ENCODE measurements at regions not wholly inside any gene's neighbourhood (a gene's known extent, or its start where the extent isn't known, plus 50 kb on each side); places are given as distances from the start of the nearest gene placed in this dataset.

GRCh38 chr14:45400950-45401640 lies 148.1 kb upstream of the MIS18BP1 start:
- no peak overlapping the region for H3K9ac ChIP-seq (ENCODE audit: low read depth, low read length)
- peaks cover 12% of the 10 kb centered on the region; the same call in 1 of the 2 replicates for H3K4me1 ChIP-seq (ENCODE audit: insufficient read depth, low read length)
- H3K27ac ChIP-seq (ENCODE audit: low read length) = no peak overlapping the region
- H3K4me3 ChIP-seq (ENCODE audit: low read length) = peak overlapping the region; percentile 25; the same call in 1 of the 2 replicates
- no peaks in the 10 kb centered on the region for H3K9me3 ChIP-seq (ENCODE audit: insufficient read depth, low read depth, low read length)
- H3K36me3 ChIP-seq (ENCODE audit: insufficient read depth, low read depth, low read length) = no peaks in the 10 kb centered on the region
- H3K27me3 ChIP-seq (ENCODE audit: insufficient read depth, low read length) = no peaks in the 10 kb centered on the region

GRCh38 chr14:45400509-45400908 lies 147.5 kb upstream of the MIS18BP1 start:
- peaks cover 12% of the 10 kb centered on the region; the same call in 1 of the 2 replicates for H3K4me1 ChIP-seq (ENCODE audit: insufficient read depth, low read length)
- H3K4me3 ChIP-seq (ENCODE audit: low read length) = no peak overlapping the region; the same call in 1 of the 2 replicates
- no peak overlapping the region for H3K27ac ChIP-seq (ENCODE audit: low read length)
- H3K36me3 ChIP-seq (ENCODE audit: insufficient read depth, low read depth, low read length) = no peaks in the 10 kb centered on the region
- H3K9me3 ChIP-seq (ENCODE audit: insufficient read depth, low read depth, low read length) = no peaks in the 10 kb centered on the region
- no peak overlapping the region for H3K9ac ChIP-seq (ENCODE audit: low read depth, low read length)
- H3K27me3 ChIP-seq (ENCODE audit: insufficient read depth, low read length) = no peaks in the 10 kb centered on the region

- no peaks in the 10 kb centered on the region for H3K4me1 ChIP-seq (ENCODE audit: insufficient read depth, low read length)
- H3K36me3 ChIP-seq (ENCODE audit: insufficient read depth, low read depth, low read length) = no peaks in the 10 kb centered on the region
These were observed 128.1 kb upstream of the MIS18BP1 start for GRCh38 chr14:45381091-45381490.

GRCh38 chr14:45377166-45377565 lies 124.2 kb upstream of the MIS18BP1 start:
- H3K27ac ChIP-seq (ENCODE audit: low read length) = no peak overlapping the region
- H3K36me3 ChIP-seq (ENCODE audit: insufficient read depth, low read depth, low read length) = no peaks in the 10 kb centered on the region
- peaks cover 6% of the 10 kb centered on the region; the same call in 1 of the 2 replicates for H3K4me1 ChIP-seq (ENCODE audit: insufficient read depth, low read length)
- no peaks in the 10 kb centered on the region for H3K27me3 ChIP-seq (ENCODE audit: insufficient read depth, low read length)
- H3K9ac ChIP-seq (ENCODE audit: low read depth, low read length) = no peak overlapping the region
- no peak overlapping the region for H3K4me3 ChIP-seq (ENCODE audit: low read length)
- no peaks in the 10 kb centered on the region for H3K9me3 ChIP-seq (ENCODE audit: insufficient read depth, low read depth, low read length)

More at GRCh38 chr14:45381091-45381490, 128.1 kb upstream of the MIS18BP1 start:
- H3K9me3 ChIP-seq (ENCODE audit: insufficient read depth, low read depth, low read length) = no peaks in the 10 kb centered on the region; the same call in 1 of the 2 replicates
- no peak overlapping the region for H3K27ac ChIP-seq (ENCODE audit: low read length)
- no peak overlapping the region for H3K4me3 ChIP-seq (ENCODE audit: low read length)
- no peak overlapping the region for H3K9ac ChIP-seq (ENCODE audit: low read depth, low read length)
- H3K27me3 ChIP-seq (ENCODE audit: insufficient read depth, low read length) = no peaks in the 10 kb centered on the region

- peaks cover 18% of the 10 kb centered on the region; the same call in 1 of the 2 replicates for H3K4me1 ChIP-seq (ENCODE audit: insufficient read depth, low read length)
- no peaks in the 10 kb centered on the region for H3K27me3 ChIP-seq (ENCODE audit: insufficient read depth, low read length)
- H3K9ac ChIP-seq (ENCODE audit: low read depth, low read length) = no peak overlapping the region
- no peaks in the 10 kb centered on the region for H3K9me3 ChIP-seq (ENCODE audit: insufficient read depth, low read depth, low read length)
- no peaks in the 10 kb centered on the region for H3K36me3 ChIP-seq (ENCODE audit: insufficient read depth, low read depth, low read length)
- H3K4me3 ChIP-seq (ENCODE audit: low read length) = no peak overlapping the region
- H3K27ac ChIP-seq (ENCODE audit: low read length) = no peak overlapping the region
These were observed 120.9 kb upstream of the MIS18BP1 start for GRCh38 chr14:45373877-45374276.

GRCh38 chr14:45364565-45365156 lies 111.7 kb upstream of the MIS18BP1 start:
- H3K27ac ChIP-seq (ENCODE audit: low read length) = no peak overlapping the region
- H3K36me3 ChIP-seq (ENCODE audit: insufficient read depth, low read depth, low read length) = no peaks in the 10 kb centered on the region
- H3K9ac ChIP-seq (ENCODE audit: low read depth, low read length) = no peak overlapping the region
- H3K9me3 ChIP-seq (ENCODE audit: insufficient read depth, low read depth, low read length) = no peaks in the 10 kb centered on the region
- H3K4me1 ChIP-seq (ENCODE audit: insufficient read depth, low read length) = peaks cover under 1% of the 10 kb centered on the region; the same call in 1 of the 2 replicates
- H3K27me3 ChIP-seq (ENCODE audit: insufficient read depth, low read length) = no peaks in the 10 kb centered on the region
- no peak overlapping the region for H3K4me3 ChIP-seq (ENCODE audit: low read length)

GRCh38 chr14:45362505-45362904 lies 109.5 kb upstream of the MIS18BP1 start:
- H3K9me3 ChIP-seq (ENCODE audit: insufficient read depth, low read depth, low read length) = no peaks in the 10 kb centered on the region
- H3K27ac ChIP-seq (ENCODE audit: low read length) = no peak overlapping the region

GRCh38 chr14:45361727-45362126 lies 108.7 kb upstream of the MIS18BP1 start:
- H3K4me3 ChIP-seq (ENCODE audit: low read length) = no peak overlapping the region
- H3K9me3 ChIP-seq (ENCODE audit: insufficient read depth, low read depth, low read length) = no peaks in the 10 kb centered on the region
- no peaks in the 10 kb centered on the region for H3K4me1 ChIP-seq (ENCODE audit: insufficient read depth, low read length)
- H3K36me3 ChIP-seq (ENCODE audit: insufficient read depth, low read depth, low read length) = no peaks in the 10 kb centered on the region
- no peak overlapping the region for H3K9ac ChIP-seq (ENCODE audit: low read depth, low read length)
- H3K27me3 ChIP-seq (ENCODE audit: insufficient read depth, low read length) = no peaks in the 10 kb centered on the region
- no peak overlapping the region for H3K27ac ChIP-seq (ENCODE audit: low read length)

More at GRCh38 chr14:45362505-45362904, 109.5 kb upstream of the MIS18BP1 start:
- Histone ChIP-seq H3K4me3 (ENCODE audit: low read length) (no peak overlapping the region), H3K9ac (ENCODE audit: low read depth, low read length) (no peak overlapping the region), H3K27me3 (ENCODE audit: insufficient read depth, low read length) (no peaks in the 10 kb centered on the region), H3K4me1 (ENCODE audit: insufficient read depth, low read length) (no peaks in the 10 kb centered on the region), H3K36me3 (ENCODE audit: insufficient read depth, low read depth, low read length) (no peaks in the 10 kb centered on the region)

GRCh38 chr14:45359746-45360145 lies 106.7 kb upstream of the MIS18BP1 start:
- no peak overlapping the region for H3K9ac ChIP-seq (ENCODE audit: low read depth, low read length)
- H3K36me3 ChIP-seq (ENCODE audit: insufficient read depth, low read depth, low read length) = no peaks in the 10 kb centered on the region
- no peaks in the 10 kb centered on the region for H3K9me3 ChIP-seq (ENCODE audit: insufficient read depth, low read depth, low read length)
- H3K27ac ChIP-seq (ENCODE audit: low read length) = no peak overlapping the region
- no peaks in the 10 kb centered on the region for H3K27me3 ChIP-seq (ENCODE audit: insufficient read depth, low read length)
- no peaks in the 10 kb centered on the region for H3K4me1 ChIP-seq (ENCODE audit: insufficient read depth, low read length)
- no peak overlapping the region for H3K4me3 ChIP-seq (ENCODE audit: low read length)

GRCh38 chr14:45332360-45332988 lies 79.5 kb upstream of the MIS18BP1 start:
- H3K27ac ChIP-seq (ENCODE audit: low read length) = no peak overlapping the region
- H3K4me1 ChIP-seq (ENCODE audit: insufficient read depth, low read length) = no peaks in the 10 kb centered on the region
- H3K4me3 ChIP-seq (ENCODE audit: low read length) = no peak overlapping the region
- H3K36me3 ChIP-seq (ENCODE audit: insufficient read depth, low read depth, low read length) = no peaks in the 10 kb centered on the region
- no peaks in the 10 kb centered on the region for H3K27me3 ChIP-seq (ENCODE audit: insufficient read depth, low read length)
- peaks cover 10% of the 10 kb centered on the region; the same call in 1 of the 2 replicates for H3K9me3 ChIP-seq (ENCODE audit: insufficient read depth, low read depth, low read length)
- H3K9ac ChIP-seq (ENCODE audit: low read depth, low read length) = no peak overlapping the region

GRCh38 chr14:45308745-45309397 lies 55.9 kb upstream of the MIS18BP1 start:
- Histone ChIP-seq H3K27ac (ENCODE audit: low read length) (no peak overlapping the region), H3K27me3 (ENCODE audit: insufficient read depth, low read length) (no peaks in the 10 kb centered on the region), H3K4me1 (ENCODE audit: insufficient read depth, low read length) (no peaks in the 10 kb centered on the region; the same call in 1 of the 2 replicates), H3K9ac (ENCODE audit: low read depth, low read length) (no peak overlapping the region), H3K4me3 (ENCODE audit: low read length) (no peak overlapping the region), H3K9me3 (ENCODE audit: insufficient read depth, low read depth, low read length) (no peaks in the 10 kb centered on the region), H3K36me3 (ENCODE audit: insufficient read depth, low read depth, low read length) (no peaks in the 10 kb centered on the region)

All from iPS-20b (cell line).